Stomach smooth muscle (tissue), 2 donors: ENCODE measurements at regions not wholly inside any gene's neighbourhood (a gene's known extent, or its start where the extent isn't known, plus 50 kb on each side); places are given as distances from the start of the nearest gene placed in this dataset.
"Not testable (repeated sequence)": the region's sequence is repeated elsewhere in the genome, so short reads cannot be mapped to it uniquely, and the experiment has no call there.

Experiments used
- H3K27ac ChIP-seq: one replicate; pipeline ENCODE4 v1.7.0; 2013; ENCODE audit warnings: mild to moderate bottlenecking, low read length, inconsistent platforms
- H3K27me3 ChIP-seq, 2 donors: one replicate each; pipeline ENCODE4 v1.7.0; 2013; ENCODE audit warnings: low read length in 2 of 2; ENCODE audit not compliant: insufficient read depth in 2 of 2, control insufficient read depth in 1 of 2
- H3K36me3 ChIP-seq, 2 donors: one replicate each; pipeline ENCODE4 v1.7.0; 2013; ENCODE audit warnings: low read length in 2 of 2; ENCODE audit not compliant: control insufficient read depth in 2 of 2, insufficient read depth in 2 of 2
- H3K4me1 ChIP-seq: one replicate; pipeline ENCODE4 v1.7.0; 2013; ENCODE audit warnings: low read length; ENCODE audit not compliant: control insufficient read depth, insufficient read depth
- H3K4me3 ChIP-seq, 2 donors: one replicate each; pipeline ENCODE4 v1.7.0; 2013; ENCODE audit warnings: low read length in 2 of 2
- H3K9ac ChIP-seq, 2 donors: one replicate each; pipeline ENCODE4 v1.7.0; 2013; ENCODE audit warnings: low read length in 2 of 2, mild to moderate bottlenecking in 1 of 2
- H3K9me3 ChIP-seq, 2 donors: one replicate each; pipeline ENCODE4 v1.7.0; 2013; ENCODE audit warnings: low read length in 2 of 2; ENCODE audit not compliant: control insufficient read depth in 2 of 2
- donor health status: healthy.
- donor health status: Pancreatic carcinoma.

- no peaks in the 10 kb centered on the region for H3K9me3 ChIP-seq
- H3K4me1 ChIP-seq: no peaks in the 10 kb centered on the region
- H3K27me3 ChIP-seq: no peaks in the 10 kb centered on the region
- H3K9ac ChIP-seq: no peak overlapping the region
- no peak overlapping the region for H3K4me3 ChIP-seq
- H3K27ac ChIP-seq: no peak overlapping the region
- no peaks in the 10 kb centered on the region for H3K36me3 ChIP-seq
These were observed 600.5 kb downstream of the KCNT2 start for GRCh38 chr1:196007763-196008162.

DNA sequence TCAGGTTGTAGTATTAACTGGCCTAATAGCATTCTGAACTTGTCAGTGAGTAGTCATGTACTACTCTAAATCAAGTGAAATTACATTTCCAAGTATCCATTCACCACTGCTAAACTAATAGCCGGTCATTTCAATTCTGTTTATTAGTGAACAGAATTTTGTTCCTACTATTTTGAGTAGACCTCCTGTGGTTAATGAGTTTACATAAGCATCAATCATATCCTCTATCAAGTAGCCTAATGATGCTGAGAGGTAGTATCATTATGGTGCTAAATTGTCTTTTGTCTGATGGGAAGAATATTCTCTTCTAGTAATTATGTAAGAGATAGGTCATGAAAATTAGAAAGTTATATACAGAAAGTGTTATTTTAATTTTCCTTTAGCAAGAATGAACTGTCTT is 602.8 kb downstream of the KCNT2 start:
- Histone ChIP-seq H3K36me3 (no peaks in the 10 kb centered on the region), H3K27me3 (no peaks in the 10 kb centered on the region), H3K4me3 (no peak overlapping the region), H3K27ac (no peak overlapping the region), H3K4me1 (no peaks in the 10 kb centered on the region), H3K9ac (no peak overlapping the region), H3K9me3 (no peaks in the 10 kb centered on the region)

- H3K36me3 ChIP-seq, H3K4me1 ChIP-seq, H3K4me3 ChIP-seq: not testable (repeated sequence)
These were observed 603.9 kb downstream of the KCNT2 start for GRCh38 chr1:196004388-196004787.

GRCh38 chr1:196002906-196003305 is 605.3 kb downstream of the KCNT2 start:
- Histone ChIP-seq H3K36me3 (no peaks in the 10 kb centered on the region), H3K4me1 (no peaks in the 10 kb centered on the region), H3K27me3 (no peaks in the 10 kb centered on the region), H3K9me3 (no peaks in the 10 kb centered on the region), H3K27ac (no peak overlapping the region), H3K4me3 (no peak overlapping the region), H3K9ac (no peak overlapping the region)

More at GRCh38 chr1:196004388-196004787, 603.9 kb downstream of the KCNT2 start:
- not testable (repeated sequence) for H3K9ac ChIP-seq, H3K27me3 ChIP-seq, H3K27ac ChIP-seq, H3K9me3 ChIP-seq

- H3K9ac ChIP-seq, H3K9me3 ChIP-seq, H3K27ac ChIP-seq, H3K4me1 ChIP-seq, H3K4me3 ChIP-seq, H3K36me3 ChIP-seq, H3K27me3 ChIP-seq: not testable (repeated sequence)
These were observed 605.9 kb downstream of the KCNT2 start for GRCh38 chr1:196002296-196002695.

- Histone ChIP-seq H3K27ac (no peak overlapping the region), H3K4me3 (no peak overlapping the region)
These were observed 607.1 kb downstream of the KCNT2 start for GRCh38 chr1:196001188-196001587.

GRCh38 chr1:195999022-195999421 is 609.2 kb downstream of the KCNT2 start:
- no peak overlapping the region for H3K9ac ChIP-seq
- H3K27ac ChIP-seq: no peak overlapping the region
- H3K4me1 ChIP-seq: no peaks in the 10 kb centered on the region
- no peak overlapping the region for H3K4me3 ChIP-seq
- no peaks in the 10 kb centered on the region for H3K9me3 ChIP-seq
- no peaks in the 10 kb centered on the region for H3K27me3 ChIP-seq
- H3K36me3 ChIP-seq: no peaks in the 10 kb centered on the region

More at GRCh38 chr1:196001188-196001587, 607.1 kb downstream of the KCNT2 start:
- Histone ChIP-seq H3K27me3 (no peaks in the 10 kb centered on the region), H3K9ac (no peak overlapping the region), H3K4me1 (no peaks in the 10 kb centered on the region), H3K36me3 (no peaks in the 10 kb centered on the region), H3K9me3 (no peaks in the 10 kb centered on the region)

GRCh38 chr1:195981448-195982139 is 626.6 kb downstream of the KCNT2 start:
- Histone ChIP-seq H3K9me3 (no peaks in the 10 kb centered on the region), H3K27ac (no peak overlapping the region)

DNA sequence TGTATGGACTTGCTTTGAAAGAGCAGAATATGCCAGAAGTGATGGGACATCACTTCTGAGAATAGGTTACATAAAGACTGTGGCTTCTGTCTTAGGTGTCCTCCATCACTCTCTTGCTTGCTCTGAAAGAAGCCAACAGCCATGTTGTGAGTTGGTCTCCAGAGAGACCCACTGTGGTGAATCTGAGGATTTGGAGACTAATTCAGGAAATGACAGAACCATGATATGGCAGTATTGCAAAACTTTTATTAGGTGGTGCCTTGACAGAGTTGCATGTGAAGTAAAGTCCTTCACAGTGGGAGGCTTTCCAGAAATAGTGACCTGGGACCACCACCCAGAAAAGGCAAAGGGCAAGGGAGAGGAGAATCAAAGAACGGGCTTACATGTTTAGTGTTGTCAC is 628.6 kb downstream of the KCNT2 start:
- H3K27me3 ChIP-seq: no peaks in the 10 kb centered on the region
- H3K4me3 ChIP-seq: no peak overlapping the region
- H3K4me1 ChIP-seq: no peaks in the 10 kb centered on the region
- H3K9me3 ChIP-seq: no peaks in the 10 kb centered on the region
- no peak overlapping the region for H3K9ac ChIP-seq
- no peak overlapping the region for H3K27ac ChIP-seq
- no peaks in the 10 kb centered on the region for H3K36me3 ChIP-seq

More at GRCh38 chr1:195981448-195982139, 626.6 kb downstream of the KCNT2 start:
- no peak overlapping the region for H3K4me3 ChIP-seq
- H3K9ac ChIP-seq: no peak overlapping the region
- H3K36me3 ChIP-seq: no peaks in the 10 kb centered on the region
- H3K4me1 ChIP-seq: no peaks in the 10 kb centered on the region
- H3K27me3 ChIP-seq: no peaks in the 10 kb centered on the region

GRCh38 chr1:195973311-195973904 is 634.8 kb downstream of the KCNT2 start:
- Histone ChIP-seq H3K4me1 (no peaks in the 10 kb centered on the region), H3K4me3 (no peak overlapping the region), H3K27ac (no peak overlapping the region), H3K9ac (no peak overlapping the region), H3K9me3 (peaks cover 0 to 3% of the 10 kb centered on the region in 2 donors), H3K27me3 (no peaks in the 10 kb centered on the region), H3K36me3 (no peaks in the 10 kb centered on the region)

GRCh38 chr1:195971589-195971988 is 636.7 kb downstream of the KCNT2 start:
- Histone ChIP-seq H3K4me1 (no peaks in the 10 kb centered on the region), H3K4me3 (no peak overlapping the region), H3K9me3 (peaks cover 0 to 5% of the 10 kb centered on the region in 2 donors), H3K36me3 (no peaks in the 10 kb centered on the region), H3K9ac (no peak overlapping the region), H3K27me3 (no peaks in the 10 kb centered on the region), H3K27ac (no peak overlapping the region)
